Liver (tissue), 8 donors: ENCODE measurements at regions not wholly inside any gene's neighbourhood (a gene's known extent, or its start where the extent isn't known, plus 50 kb on each side); places are given as distances from the start of the nearest gene placed in this dataset.

Experiments used
- DNase-seq: peaks from one replicate; pipeline ENCODE4 v3.0.0-alpha.2; 2017; ENCODE audit warnings: low spot score
- H3K27ac ChIP-seq, 2 donors: one replicate each; pipeline ENCODE4 v1.7.0; 2013; ENCODE audit warnings: inconsistent platforms in 2 of 2, low read length in 2 of 2, control low read depth in 1 of 2, low read depth in 1 of 2, mild to moderate bottlenecking in 1 of 2
- H3K27me3 ChIP-seq, 4 donors: one replicate each; pipeline versions ENCODE4 v1.6.1 to v1.7.0; 2013; ENCODE audit warnings: low read length in 3 of 4, inconsistent platforms in 1 of 4, mild to moderate bottlenecking in 1 of 4, moderate library complexity in 1 of 4; ENCODE audit not compliant: control insufficient read depth in 4 of 4, insufficient read depth in 4 of 4
- H3K36me3 ChIP-seq, 4 donors: one replicate each; pipeline versions ENCODE4 v1.6.1 to v1.7.0; 2013; ENCODE audit warnings: low read length in 3 of 4, mild to moderate bottlenecking in 3 of 4, low read depth in 1 of 4, moderate library complexity in 1 of 4; ENCODE audit not compliant: control insufficient read depth in 4 of 4, insufficient read depth in 3 of 4
- H3K4me1 ChIP-seq, 4 donors: one replicate each; pipeline versions ENCODE4 v1.6.1 to v1.7.0; 2013; ENCODE audit warnings: low read length in 3 of 4, mild to moderate bottlenecking in 3 of 4, moderate library complexity in 1 of 4; ENCODE audit not compliant: control insufficient read depth in 4 of 4, insufficient read depth in 4 of 4
- H3K4me3 ChIP-seq, 3 donors: one replicate each; pipeline versions ENCODE4 v1.6.1 to v1.7.0; 2013; ENCODE audit warnings: low read length in 3 of 3, control low read depth in 1 of 3, low read depth in 1 of 3, mild to moderate bottlenecking in 1 of 3
- H3K9ac ChIP-seq, 2 donors: one replicate each; pipeline ENCODE4 v1.7.0; 2013; ENCODE audit warnings: low read length in 2 of 2, mild to moderate bottlenecking in 2 of 2, moderate library complexity in 2 of 2, control low read depth in 1 of 2, low read depth in 1 of 2
- H3K9me3 ChIP-seq, 4 donors: one replicate each; pipeline versions ENCODE4 v1.6.1 to v1.7.0; 2013; ENCODE audit warnings: low read length in 3 of 4; ENCODE audit not compliant: control insufficient read depth in 4 of 4
- ATF3 ChIP-seq: IDR thresholded peaks from 2 replicates; pipeline ENCODE4 v1.6.1; 2016; ENCODE audit warnings: antibody characterized with exemption
- EGR1 ChIP-seq, 2 donors: IDR thresholded peaks; 2 replicates each; pipeline ENCODE4 v1.6.1; 2016 to 2018; ENCODE audit warnings: antibody characterized with exemption in 2 of 2, low read depth in 2 of 2
- FOXA1 ChIP-seq: IDR thresholded peaks from 2 replicates; pipeline ENCODE4 v1.6.1; 2016; ENCODE audit warnings: antibody characterized with exemption
- FOXA2 ChIP-seq: IDR thresholded peaks from 2 replicates; pipeline ENCODE4 v1.6.1; 2016; ENCODE audit warnings: antibody characterized with exemption
- GABPA ChIP-seq, 2 donors: IDR thresholded peaks in 1 of 2; conservative IDR thresholded peaks in 1 of 2; 2 replicates each; pipeline ENCODE4 v1.6.1; 2016; ENCODE audit warnings: antibody characterized with exemption in 2 of 2, mild to moderate bottlenecking in 1 of 2, moderate library complexity in 1 of 2
- HNF4A ChIP-seq, 2 donors: conservative IDR thresholded peaks; 2 replicates each; pipeline ENCODE4 v1.6.1; 2016; ENCODE audit warnings: antibody characterized with exemption in 2 of 2, mild to moderate bottlenecking in 2 of 2
- HNF4G ChIP-seq: IDR thresholded peaks from 2 replicates; pipeline ENCODE4 v1.6.1; 2016; ENCODE audit warnings: antibody characterized with exemption
- JUND ChIP-seq, 2 donors: IDR thresholded peaks; 2 replicates each; pipeline ENCODE4 v1.6.1; 2016; ENCODE audit warnings: antibody characterized with exemption in 2 of 2
- NR2F2 ChIP-seq: IDR thresholded peaks from 2 replicates; pipeline ENCODE4 v1.6.1; 2016; ENCODE audit warnings: antibody characterized with exemption
- RAD21 ChIP-seq, 2 donors: IDR thresholded peaks; 2 replicates each; pipeline ENCODE4 v1.6.1; 2016; ENCODE audit warnings: antibody characterized with exemption in 2 of 2, mild to moderate bottlenecking in 2 of 2
- RXRA ChIP-seq, 2 donors: IDR thresholded peaks; 2 replicates each; pipeline ENCODE4 v1.6.1; 2017 to 2018; ENCODE audit warnings: antibody characterized with exemption in 2 of 2, mild to moderate bottlenecking in 1 of 2
- SP1 ChIP-seq: IDR thresholded peaks from 2 replicates; pipeline ENCODE4 v1.6.1; 2018; ENCODE audit warnings: antibody characterized with exemption, mild to moderate bottlenecking
- TAF1 ChIP-seq: conservative IDR thresholded peaks from 2 replicates; pipeline ENCODE4 v1.6.1; 2016; ENCODE audit warnings: antibody characterized with exemption, mild to moderate bottlenecking
- YY1 ChIP-seq: IDR thresholded peaks from 2 replicates; pipeline ENCODE4 v1.6.1; 2016; ENCODE audit warnings: antibody characterized with exemption, mild to moderate bottlenecking
- ZBTB33 ChIP-seq: IDR thresholded peaks from 2 replicates; pipeline ENCODE4 v1.6.1; 2016; ENCODE audit warnings: antibody characterized with exemption
- WGBS: extraction: QIAGEN DNeasy Blood & Tissue Kit; methylation state at CpG from one replicate; pipeline ENCODE4 v1.1.7; 2013; 5-methylcytosine and 5-hydroxymethylcytosine counted together
- TF ChIP-seq, protein P1 (sequence below): IDR thresholded peaks from 2 replicates; pipeline ENCODE4 v1.6.1; 2016; ENCODE audit warnings: antibody characterized with exemption
- TF ChIP-seq, protein P2 (sequence below): fragments of 150-350 bp; IDR thresholded peaks from 2 replicates; pipeline ENCODE4 v1.5.1; 2017; ENCODE audit warnings: improper control_type of control experiment, low read depth, low read length; ENCODE audit not compliant: missing input control
- TF ChIP-seq, protein P3 (sequence below): IDR thresholded peaks from 2 replicates; pipeline ENCODE4 v1.6.1; 2016; ENCODE audit warnings: antibody characterized with exemption, mild to moderate bottlenecking
- donor health status: healthy.
- donor health status: healthy.
- donor health status: healthy.
- donor health status: healthy.
- donor health status: healthy.

GRCh38 chr18:53689886-53690285, 534.6 kb downstream of the MBD2 start (continued):
- no peak for TF ChIP-seq ZBTB33
- TF ChIP-seq FOXA2, result no peak

- 52% methylated on average over 4 of the region's 4 CpGs for WGBS
- H3K36me3 ChIP-seq, result no peaks in the 10 kb centered on the region
- TF ChIP-seq HNF4G, result no peak
- no peak for TF ChIP-seq JUND (IDR thresholded peaks at IDR 0.05)
- no peak for TF ChIP-seq SP1
- TF ChIP-seq FOXA2, result no peak
- TF ChIP-seq, protein P1, sequence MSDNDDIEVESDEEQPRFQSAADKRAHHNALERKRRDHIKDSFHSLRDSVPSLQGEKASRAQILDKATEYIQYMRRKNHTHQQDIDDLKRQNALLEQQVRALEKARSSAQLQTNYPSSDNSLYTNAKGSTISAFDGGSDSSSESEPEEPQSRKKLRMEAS, result no peak
- TF ChIP-seq, protein P2, sequence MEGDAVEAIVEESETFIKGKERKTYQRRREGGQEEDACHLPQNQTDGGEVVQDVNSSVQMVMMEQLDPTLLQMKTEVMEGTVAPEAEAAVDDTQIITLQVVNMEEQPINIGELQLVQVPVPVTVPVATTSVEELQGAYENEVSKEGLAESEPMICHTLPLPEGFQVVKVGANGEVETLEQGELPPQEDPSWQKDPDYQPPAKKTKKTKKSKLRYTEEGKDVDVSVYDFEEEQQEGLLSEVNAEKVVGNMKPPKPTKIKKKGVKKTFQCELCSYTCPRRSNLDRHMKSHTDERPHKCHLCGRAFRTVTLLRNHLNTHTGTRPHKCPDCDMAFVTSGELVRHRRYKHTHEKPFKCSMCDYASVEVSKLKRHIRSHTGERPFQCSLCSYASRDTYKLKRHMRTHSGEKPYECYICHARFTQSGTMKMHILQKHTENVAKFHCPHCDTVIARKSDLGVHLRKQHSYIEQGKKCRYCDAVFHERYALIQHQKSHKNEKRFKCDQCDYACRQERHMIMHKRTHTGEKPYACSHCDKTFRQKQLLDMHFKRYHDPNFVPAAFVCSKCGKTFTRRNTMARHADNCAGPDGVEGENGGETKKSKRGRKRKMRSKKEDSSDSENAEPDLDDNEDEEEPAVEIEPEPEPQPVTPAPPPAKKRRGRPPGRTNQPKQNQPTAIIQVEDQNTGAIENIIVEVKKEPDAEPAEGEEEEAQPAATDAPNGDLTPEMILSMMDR, result no peak
- TF ChIP-seq HNF4A (conservative IDR thresholded peaks at IDR 0.05), result no peak
- TF ChIP-seq FOXA1, result no peak
- no peaks in the 10 kb centered on the region for H3K4me1 ChIP-seq
- DNase-seq, result no peak
- H3K4me3 ChIP-seq, result no peak overlapping the region
- no peaks in the 10 kb centered on the region for H3K27me3 ChIP-seq
- H3K27ac ChIP-seq, result no peak overlapping the region
- H3K9me3 ChIP-seq, result no peaks in the 10 kb centered on the region
- no peak overlapping the region for H3K9ac ChIP-seq
These were observed 537.5 kb downstream of the MBD2 start for GRCh38 chr18:53686965-53687364.

- Histone ChIP-seq H3K9ac (no peak overlapping the region), H3K27ac (no peak overlapping the region), H3K36me3 (no peaks in the 10 kb centered on the region), H3K4me1 (no peaks in the 10 kb centered on the region), H3K4me3 (no peak overlapping the region), H3K9me3 (no peaks in the 10 kb centered on the region), H3K27me3 (no peaks in the 10 kb centered on the region)
- 36% methylated on average over 2 of the region's 2 CpGs for WGBS
- TF ChIP-seq GABPA (IDR thresholded peaks at IDR 0.05 in 1 of 2, conservative IDR thresholded peaks at IDR 0.05 in 1 of 2) (no peak), ATF3 (no peak), JUND (IDR thresholded peaks at IDR 0.05) (no peak), EGR1 (IDR thresholded peaks at IDR 0.05; ENCODE audit: low read depth in 2 of 2) (no peak), FOXA2 (no peak), YY1 (no peak), HNF4G (no peak), SP1 (no peak), NR2F2 (no peak), RXRA (IDR thresholded peaks at IDR 0.05) (no peak), RAD21 (IDR thresholded peaks at IDR 0.05) (no peak), HNF4A (conservative IDR thresholded peaks at IDR 0.05) (no peak), TAF1 (no peak), ZBTB33 (no peak), FOXA1 (no peak)
- TF ChIP-seq, protein P2, result no peak
- TF ChIP-seq, protein P3, sequence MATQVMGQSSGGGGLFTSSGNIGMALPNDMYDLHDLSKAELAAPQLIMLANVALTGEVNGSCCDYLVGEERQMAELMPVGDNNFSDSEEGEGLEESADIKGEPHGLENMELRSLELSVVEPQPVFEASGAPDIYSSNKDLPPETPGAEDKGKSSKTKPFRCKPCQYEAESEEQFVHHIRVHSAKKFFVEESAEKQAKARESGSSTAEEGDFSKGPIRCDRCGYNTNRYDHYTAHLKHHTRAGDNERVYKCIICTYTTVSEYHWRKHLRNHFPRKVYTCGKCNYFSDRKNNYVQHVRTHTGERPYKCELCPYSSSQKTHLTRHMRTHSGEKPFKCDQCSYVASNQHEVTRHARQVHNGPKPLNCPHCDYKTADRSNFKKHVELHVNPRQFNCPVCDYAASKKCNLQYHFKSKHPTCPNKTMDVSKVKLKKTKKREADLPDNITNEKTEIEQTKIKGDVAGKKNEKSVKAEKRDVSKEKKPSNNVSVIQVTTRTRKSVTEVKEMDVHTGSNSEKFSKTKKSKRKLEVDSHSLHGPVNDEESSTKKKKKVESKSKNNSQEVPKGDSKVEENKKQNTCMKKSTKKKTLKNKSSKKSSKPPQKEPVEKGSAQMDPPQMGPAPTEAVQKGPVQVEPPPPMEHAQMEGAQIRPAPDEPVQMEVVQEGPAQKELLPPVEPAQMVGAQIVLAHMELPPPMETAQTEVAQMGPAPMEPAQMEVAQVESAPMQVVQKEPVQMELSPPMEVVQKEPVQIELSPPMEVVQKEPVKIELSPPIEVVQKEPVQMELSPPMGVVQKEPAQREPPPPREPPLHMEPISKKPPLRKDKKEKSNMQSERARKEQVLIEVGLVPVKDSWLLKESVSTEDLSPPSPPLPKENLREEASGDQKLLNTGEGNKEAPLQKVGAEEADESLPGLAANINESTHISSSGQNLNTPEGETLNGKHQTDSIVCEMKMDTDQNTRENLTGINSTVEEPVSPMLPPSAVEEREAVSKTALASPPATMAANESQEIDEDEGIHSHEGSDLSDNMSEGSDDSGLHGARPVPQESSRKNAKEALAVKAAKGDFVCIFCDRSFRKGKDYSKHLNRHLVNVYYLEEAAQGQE, result no peak
- TF ChIP-seq, protein P1, result no peak
- DNase-seq, result no peak
These were observed 541.7 kb downstream of the MBD2 start for GRCh38 chr18:53682796-53683195.
